ENCODE measurements at regions not wholly inside any gene's neighbourhood (a gene's known extent, or its start where the extent isn't known, plus 50 kb on each side); places are given as distances from the start of the nearest gene placed in this dataset.

GRCh38 chr13:32878163-32878562 is 138.1 kb upstream of the KL start:
- TF ChIP-seq CTCF (IDR thresholded peaks at IDR 0.05; ENCODE audit: insufficient read depth, low read depth, low read length) (no peak), EZH2 (IDR thresholded peaks at IDR 0.05; ENCODE audit: insufficient read depth, low read length) (no peak)
